HG03432 (cell line): ENCODE measurements at regions not wholly inside any gene's neighbourhood (a gene's known extent, or its start where the extent isn't known, plus 50 kb on each side); places are given as distances from the start of the nearest gene placed in this dataset.

Source experiments
- ATAC-seq: cut with Tn5 transposase; IDR thresholded peaks from one replicate; pipeline ENCODE4 v1.9.1; 2021; ENCODE audit warnings: mild to moderate bottlenecking, moderate library complexity; ENCODE audit not compliant: unreplicated experiment

GRCh38 chr13:22082030-22082429, 411.2 kb downstream of the FGF9 start:
- ATAC-seq = no peak

- ATAC-seq = no peak
Measured at GRCh38 chr13:22082437-22083100, 411.7 kb downstream of the FGF9 start.

- ATAC-seq = no peak
Measured at GRCh38 chr13:22085001-22085400, 414.1 kb downstream of the FGF9 start.

GRCh38 chr13:22086597-22087330, 415.9 kb downstream of the FGF9 start:
- no peak for ATAC-seq

GRCh38 chr13:22090106-22090505, 419.2 kb downstream of the FGF9 start:
- ATAC-seq = no peak

GRCh38 chr13:22091222-22091970, 420.5 kb downstream of the FGF9 start:
- no peak for ATAC-seq

- ATAC-seq = no peak
Measured at GRCh38 chr13:22091971-22092300, 421.1 kb downstream of the FGF9 start.

GRCh38 chr13:22092791-22093560, 422.1 kb downstream of the FGF9 start:
- ATAC-seq = no peak

- ATAC-seq = no peak
Measured at GRCh38 chr13:22095794-22096193, 424.9 kb downstream of the FGF9 start.

- ATAC-seq = no peak
Measured at GRCh38 chr13:22099585-22099984, 428.7 kb downstream of the FGF9 start.

- no peak for ATAC-seq
Measured at GRCh38 chr13:22102271-22102670, 431.4 kb downstream of the FGF9 start.

GRCh38 chr13:22103046-22104027, 432.5 kb downstream of the FGF9 start:
- no peak for ATAC-seq

- no peak for ATAC-seq
Measured at GRCh38 chr13:22106058-22106457, 435.2 kb downstream of the FGF9 start.

- ATAC-seq = no peak
Measured at GRCh38 chr13:22107549-22107948, 436.7 kb downstream of the FGF9 start.

- no peak for ATAC-seq
Measured at GRCh38 chr13:22108283-22108942, 437.5 kb downstream of the FGF9 start.

- no peak for ATAC-seq
Measured at GRCh38 chr13:22108979-22109378, 438.1 kb downstream of the FGF9 start.

- ATAC-seq = no peak
Measured at GRCh38 chr13:22110368-22110767, 439.5 kb downstream of the FGF9 start.

- no peak for ATAC-seq
Measured at GRCh38 chr13:22111152-22111783, 440.4 kb downstream of the FGF9 start.

- ATAC-seq = no peak
Measured at GRCh38 chr13:22111961-22112360, 441.1 kb downstream of the FGF9 start.
